ENCODE measurements at regions not wholly inside any gene's neighbourhood (a gene's known extent, or its start where the extent isn't known, plus 50 kb on each side); places are given as distances from the start of the nearest gene placed in this dataset. TPM values are rescaled to one million over a fixed set of nuclear protein-coding genes. Genes with fewer than 3 reads are reported as not detected.
"Not testable (repeated sequence)": the region's sequence is repeated elsewhere in the genome, so short reads cannot be mapped to it uniquely, and the experiment has no call there.

- H3K4me1 Mint-ChIP-seq = no peaks in the 10 kb centered on the region
- no peak overlapping the region for H3K27ac Mint-ChIP-seq
- no peaks in the 10 kb centered on the region for H3K9me3 Mint-ChIP-seq (ENCODE audit: low read depth)
- ATAC-seq (no peak), DNase-seq (no peak)
- CTCF ChIA-PET = no interaction called here
- H3K27me3 Mint-ChIP-seq = no peaks in the 10 kb centered on the region
- H3K4me3 Mint-ChIP-seq = no peak overlapping the region
- no peaks in the 10 kb centered on the region for H3K36me3 Mint-ChIP-seq
These were observed 62.2 kb upstream of the TENM4 start for GRCh38 chr11:79503028-79503427.

DNA sequence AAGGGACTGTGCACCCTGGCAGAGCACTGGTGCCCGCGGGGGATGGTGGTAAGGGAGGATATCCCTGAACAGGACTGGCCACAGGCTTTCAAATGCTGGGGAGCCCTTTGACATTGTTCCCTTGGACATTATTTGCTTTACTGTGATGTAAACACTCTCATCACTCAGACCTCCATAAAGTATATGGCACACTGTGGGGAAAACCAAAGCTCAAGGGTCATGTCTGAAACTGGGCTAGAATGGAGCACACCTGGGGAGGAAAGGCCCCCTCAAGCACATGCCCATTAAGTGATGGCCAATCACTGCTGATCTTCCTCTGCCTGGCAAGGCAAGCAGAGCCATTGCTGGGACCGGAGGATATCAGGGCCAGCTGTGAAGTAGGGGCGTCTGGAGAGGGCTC, 60.9 kb upstream of the TENM4 start:
- CTCF ChIA-PET = no interaction called here
- H3K27me3 Mint-ChIP-seq = no peaks in the 10 kb centered on the region
- H3K36me3 Mint-ChIP-seq = no peaks in the 10 kb centered on the region
- no peaks in the 10 kb centered on the region for H3K9me3 Mint-ChIP-seq (ENCODE audit: low read depth)
- no peak overlapping the region for H3K4me3 Mint-ChIP-seq
- no peaks in the 10 kb centered on the region for H3K4me1 Mint-ChIP-seq
- H3K27ac Mint-ChIP-seq = no peak overlapping the region
- no peak for ATAC-seq
- DNase-seq = no peak

- H3K9me3 Mint-ChIP-seq (ENCODE audit: low read depth); H3K4me3 Mint-ChIP-seq; ATAC-seq; H3K36me3 Mint-ChIP-seq; H3K27ac Mint-ChIP-seq; H3K4me1 Mint-ChIP-seq; H3K27me3 Mint-ChIP-seq; CTCF ChIA-PET; DNase-seq: not testable (repeated sequence)
These were observed 59.1 kb upstream of the TENM4 start for GRCh38 chr11:79499929-79500328.

GRCh38 chr11:79498667-79499066, 57.8 kb upstream of the TENM4 start:
- DNase-seq (no peak), ATAC-seq (no peak)
- Mint-ChIP-seq H3K4me1 (no peaks in the 10 kb centered on the region), H3K36me3 (no peaks in the 10 kb centered on the region), H3K4me3 (no peak overlapping the region), H3K9me3 (ENCODE audit: low read depth) (no peaks in the 10 kb centered on the region), H3K27ac (no peak overlapping the region), H3K27me3 (no peaks in the 10 kb centered on the region)
- CTCF ChIA-PET = no interaction called here

- H3K4me3 Mint-ChIP-seq = no peak overlapping the region
- no peaks in the 10 kb centered on the region for H3K9me3 Mint-ChIP-seq (ENCODE audit: low read depth)
- H3K27ac Mint-ChIP-seq = no peak overlapping the region
- CTCF ChIA-PET = interaction anchor here (0.7 to 1.1 kb wide), 2 partner anchors 847 to 848 kb away, joined by 3 read pairs; no protein-coding TSS in a partner anchor
- no peaks in the 10 kb centered on the region for H3K4me1 Mint-ChIP-seq
- H3K36me3 Mint-ChIP-seq = no peaks in the 10 kb centered on the region
- no peaks in the 10 kb centered on the region for H3K27me3 Mint-ChIP-seq
- ATAC-seq (peak; percentile 39), DNase-seq (peak; percentile 56)
These were observed 52.8 kb upstream of the TENM4 start for GRCh38 chr11:79493555-79494171.

- H3K36me3 Mint-ChIP-seq = no peaks in the 10 kb centered on the region
- ATAC-seq (no peak), DNase-seq (no peak)
- H3K27ac Mint-ChIP-seq = no peak overlapping the region
- CTCF ChIA-PET = interaction anchor here (1.3 kb wide), 1 partner anchor 90 kb away, joined by 3 read pairs; no protein-coding TSS in a partner anchor
- H3K9me3 Mint-ChIP-seq (ENCODE audit: low read depth) = no peaks in the 10 kb centered on the region
- H3K4me3 Mint-ChIP-seq = no peak overlapping the region
- H3K4me1 Mint-ChIP-seq = no peaks in the 10 kb centered on the region
- H3K27me3 Mint-ChIP-seq = no peaks in the 10 kb centered on the region
These were observed 51.2 kb upstream of the TENM4 start for GRCh38 chr11:79492008-79492407.

Small RNA genes lying in the stretch of these regions (microRNA-seq; reads per million reads assigned to microRNA genes)
- not detected for gene MIR4300

All from activated CD8-positive, alpha-beta memory T cell treated with anti-CD3 and anti-CD28 coated beads, Interleukin-2, amount 10 ng/mL, durations not matched to agents 7 days and 5 days (primary cell).